IPS-20b (cell line): ENCODE measurements at regions not wholly inside any gene's neighbourhood (a gene's known extent, or its start where the extent isn't known, plus 50 kb on each side); places are given as distances from the start of the nearest gene placed in this dataset.

Source experiments
- H3K27ac ChIP-seq: one replicate; pipeline ENCODE4 v1.5.1; 2013; ENCODE audit warnings: low read length
- H3K27me3 ChIP-seq: 2 replicates; pipeline ENCODE4 v1.6.1; 2013; ENCODE audit warnings: mild to moderate bottlenecking, low read length, inconsistent platforms; ENCODE audit not compliant: insufficient read depth
- H3K36me3 ChIP-seq: 2 replicates; pipeline ENCODE4 v1.6.1; 2013; ENCODE audit warnings: low read depth, mild to moderate bottlenecking, inconsistent platforms, low read length, moderate library complexity; ENCODE audit not compliant: insufficient read depth
- H3K4me1 ChIP-seq: 2 replicates; pipeline ENCODE4 v1.6.1; 2013; ENCODE audit warnings: mild to moderate bottlenecking, control low read depth, inconsistent platforms, low read length, moderate library complexity; ENCODE audit not compliant: insufficient read depth
- H3K4me3 ChIP-seq: 2 replicates; pipeline ENCODE4 v1.5.1; 2013; ENCODE audit warnings: mild to moderate bottlenecking, low read length, inconsistent platforms
- H3K9ac ChIP-seq: 2 replicates; pipeline ENCODE4 v1.6.1; 2013; ENCODE audit warnings: low read depth, mild to moderate bottlenecking, inconsistent platforms, low read length, moderate library complexity
- H3K9me3 ChIP-seq: 2 replicates; pipeline ENCODE4 v1.6.1; 2013; ENCODE audit warnings: mild to moderate bottlenecking, low read depth, low read length, inconsistent platforms; ENCODE audit not compliant: insufficient read depth

DNA sequence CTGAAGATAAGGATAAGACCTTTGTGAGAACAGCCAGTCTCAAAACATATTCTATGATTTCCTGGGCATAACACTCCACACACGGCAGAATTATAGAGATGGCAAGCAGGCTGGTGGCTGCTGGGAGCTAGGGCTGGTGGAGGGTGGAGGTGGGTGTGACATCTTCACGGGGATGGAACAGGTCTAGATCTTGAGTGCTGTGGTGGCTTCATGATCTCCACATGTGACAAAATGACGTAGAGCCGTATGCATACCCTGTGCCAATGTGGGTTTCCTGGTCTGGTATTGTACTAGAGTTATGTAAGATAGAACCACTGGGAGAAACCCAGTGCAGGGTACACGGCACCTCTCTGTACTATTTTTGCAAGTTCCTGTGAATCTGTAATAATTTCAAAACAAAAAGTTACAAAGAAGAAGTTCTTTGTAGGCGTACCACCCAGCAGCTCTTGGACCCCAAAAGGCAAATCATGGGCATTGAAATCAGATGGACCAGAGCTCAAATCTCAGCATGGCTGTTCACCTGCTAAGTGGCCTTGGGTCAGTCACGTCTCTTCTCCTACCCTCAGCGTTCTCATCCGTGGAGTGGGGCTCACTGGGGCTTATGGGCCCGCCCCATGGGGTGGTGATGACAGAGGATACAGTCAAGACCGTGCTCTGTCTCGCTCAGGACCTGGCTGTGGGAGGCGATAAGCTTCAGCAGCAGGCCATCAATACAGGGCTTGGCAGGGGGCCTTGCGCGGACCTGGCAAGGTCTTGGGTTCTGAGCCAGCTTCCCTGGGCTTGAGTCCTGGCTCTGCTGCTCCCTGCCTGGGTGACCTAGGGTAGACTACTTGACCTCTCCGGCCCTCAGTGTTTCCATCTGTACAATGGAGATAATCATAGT lies 74.7 kb upstream of the UNC5A start:
- Histone ChIP-seq H3K4me3 (no peak overlapping the region), H3K36me3 (no peaks in the 10 kb centered on the region), H3K9ac (no peak overlapping the region), H3K9me3 (no peaks in the 10 kb centered on the region), H3K27ac (no peak overlapping the region), H3K27me3 (peaks cover 27% of the 10 kb centered on the region; the same call in 1 of the 2 replicates), H3K4me1 (peaks cover 11% of the 10 kb centered on the region)

DNA sequence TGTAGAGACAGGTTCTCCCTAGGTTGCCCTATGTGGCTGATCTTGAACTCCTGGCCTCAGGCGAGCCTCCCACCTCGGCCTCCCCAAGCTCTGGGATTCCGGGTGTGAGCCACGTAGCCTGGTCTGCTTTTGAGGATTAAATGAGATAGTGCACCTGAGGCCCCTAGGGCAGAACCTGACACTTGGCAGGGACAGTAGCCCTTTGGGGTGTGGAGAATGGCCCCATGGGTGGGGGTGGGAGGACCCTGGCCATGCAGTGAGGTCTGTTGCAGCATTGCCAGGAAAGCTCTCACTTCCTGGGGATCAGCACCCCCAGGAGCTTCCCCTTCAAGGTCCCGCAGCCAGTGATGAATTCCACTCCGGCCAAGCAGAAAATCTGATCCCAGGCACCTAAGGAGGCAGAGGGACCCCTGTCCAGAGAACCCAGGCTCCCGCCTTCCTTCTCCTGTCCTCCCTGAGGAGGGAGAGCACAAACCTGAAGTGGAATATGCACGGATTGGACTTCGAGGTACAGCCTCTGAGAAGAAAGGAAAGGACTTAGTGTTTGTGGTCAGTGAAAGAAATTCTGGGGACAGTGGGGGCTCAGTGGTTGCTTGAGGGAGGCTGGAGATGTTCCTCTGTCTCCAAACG lies 73.9 kb upstream of the UNC5A start:
- H3K27ac ChIP-seq = no peak overlapping the region
- H3K9ac ChIP-seq = no peak overlapping the region
- no peaks in the 10 kb centered on the region for H3K9me3 ChIP-seq
- no peak overlapping the region for H3K4me3 ChIP-seq
- peaks cover 35% of the 10 kb centered on the region; the same call in 1 of the 2 replicates for H3K27me3 ChIP-seq
- H3K36me3 ChIP-seq = no peaks in the 10 kb centered on the region
- peaks cover 11% of the 10 kb centered on the region for H3K4me1 ChIP-seq

DNA sequence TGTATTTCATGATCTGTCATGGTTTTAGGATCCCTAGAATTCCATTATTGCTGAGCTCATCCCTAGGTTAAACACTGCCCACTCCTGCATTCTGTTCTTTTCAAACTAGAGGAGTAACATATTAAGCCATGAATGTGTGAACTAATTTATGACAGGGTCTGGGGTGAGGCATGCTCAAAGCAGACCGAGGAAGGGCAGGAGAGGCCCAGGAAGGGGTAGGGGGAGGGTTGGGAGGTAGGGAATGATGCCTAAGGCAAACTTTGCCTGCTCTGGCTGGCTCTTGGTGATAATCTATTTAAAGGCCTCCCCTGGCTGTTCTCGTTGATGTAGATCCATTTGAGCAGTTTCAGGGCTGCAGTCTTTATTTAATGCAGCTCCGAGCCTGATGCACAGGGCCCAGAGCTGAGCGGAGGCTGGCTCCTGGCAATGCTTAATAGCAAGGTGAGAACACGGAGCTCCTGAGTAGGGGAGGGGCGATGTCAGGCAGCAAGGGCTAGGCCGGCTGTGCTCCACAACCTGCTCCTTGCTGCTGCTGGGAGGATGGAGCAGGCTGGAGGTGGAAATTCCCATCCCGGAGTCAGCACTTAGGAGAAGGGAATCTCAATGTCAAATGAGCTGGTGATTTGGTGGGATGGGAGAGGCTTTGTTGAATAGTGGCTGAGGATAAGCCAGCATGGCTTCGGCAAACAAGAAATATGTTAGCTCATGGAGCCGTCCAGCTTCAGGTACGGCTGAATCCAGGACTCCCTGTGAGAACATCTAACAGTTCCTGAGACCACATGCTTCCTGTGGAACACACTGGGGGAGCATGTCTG lies 73.2 kb upstream of the UNC5A start:
- Histone ChIP-seq H3K9ac (no peak overlapping the region), H3K27me3 (peaks cover 41% of the 10 kb centered on the region), H3K4me3 (no peak overlapping the region), H3K36me3 (no peaks in the 10 kb centered on the region), H3K9me3 (no peaks in the 10 kb centered on the region), H3K27ac (no peak overlapping the region), H3K4me1 (peaks cover 11% of the 10 kb centered on the region)

DNA sequence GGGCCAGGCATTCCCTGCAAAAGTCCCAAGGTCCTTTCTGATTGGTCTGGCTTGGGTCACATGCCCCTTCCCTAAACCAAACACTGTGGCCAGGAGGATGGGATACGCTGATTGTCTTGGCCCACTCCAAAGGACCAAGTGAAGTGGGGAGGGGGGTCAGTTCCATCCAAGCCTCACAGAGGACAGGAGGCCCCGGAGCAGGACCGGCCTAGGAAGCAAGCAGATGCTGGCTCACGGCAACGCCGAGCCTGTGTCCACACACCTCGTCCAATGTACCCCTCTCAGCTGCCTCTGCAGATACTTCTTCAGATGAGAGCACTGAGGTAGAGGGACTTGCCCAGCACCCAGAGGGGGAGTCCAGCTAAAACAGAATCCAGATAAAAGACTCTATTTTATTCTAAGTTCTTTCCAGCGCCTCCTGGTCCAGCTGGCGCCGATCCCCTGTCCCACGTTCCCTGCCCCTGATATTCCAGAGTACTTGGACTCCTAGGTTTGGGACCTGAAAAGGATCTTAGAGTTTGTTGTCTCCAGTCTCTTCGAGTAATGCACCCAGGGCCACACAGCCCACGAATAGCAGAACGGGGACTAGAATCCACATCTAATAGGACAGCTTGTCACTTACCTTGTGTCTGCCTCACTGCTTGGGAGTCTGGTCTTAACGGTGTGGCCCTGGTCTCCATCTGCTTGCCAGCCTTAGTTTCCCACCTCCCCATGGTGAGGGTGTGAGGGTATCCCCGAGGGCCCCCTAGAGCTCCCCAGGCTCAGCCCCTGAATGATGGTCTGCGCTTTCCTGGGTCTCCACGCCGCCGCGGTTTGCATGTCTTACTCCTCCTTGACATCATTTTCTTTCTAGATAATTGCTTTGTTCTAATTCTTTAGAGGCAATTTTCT lies 72.4 kb upstream of the UNC5A start:
- Histone ChIP-seq H3K36me3 (no peaks in the 10 kb centered on the region), H3K27me3 (peaks cover 50% of the 10 kb centered on the region), H3K27ac (no peak overlapping the region), H3K4me1 (peaks cover 11% of the 10 kb centered on the region), H3K9ac (no peak overlapping the region), H3K4me3 (no peak overlapping the region), H3K9me3 (no peaks in the 10 kb centered on the region)

DNA sequence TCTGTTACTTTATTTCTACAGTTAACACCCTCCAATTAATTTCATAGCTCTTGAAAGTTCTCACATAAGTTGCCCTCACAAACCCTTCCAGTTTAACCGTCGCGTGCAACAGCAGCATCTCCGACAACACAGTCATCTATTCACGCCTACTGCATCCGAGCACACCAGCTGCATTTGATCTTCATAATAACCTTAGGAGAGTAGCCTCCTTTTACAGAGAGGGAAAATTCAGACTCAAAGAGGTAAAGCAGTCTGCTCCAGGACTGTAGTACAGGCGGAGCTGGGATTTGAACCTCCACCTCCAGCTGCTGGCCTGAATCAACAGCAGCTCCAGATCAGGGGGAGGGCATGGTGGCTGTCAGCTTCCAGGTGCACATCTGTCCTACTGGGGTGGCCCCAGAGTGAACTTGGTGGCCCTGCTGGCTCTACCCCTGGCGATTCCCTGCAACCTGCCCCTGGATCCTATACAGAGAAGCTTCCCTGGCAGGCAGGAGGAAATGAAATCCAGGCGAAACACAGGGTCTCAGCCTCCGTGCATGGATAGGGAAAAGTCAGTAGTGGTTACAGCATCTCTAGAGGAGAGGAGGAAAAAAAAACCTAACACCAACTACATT lies 71.6 kb upstream of the UNC5A start:
- Histone ChIP-seq H3K4me1 (peaks cover 13% of the 10 kb centered on the region), H3K27ac (no peak overlapping the region), H3K9me3 (no peaks in the 10 kb centered on the region), H3K4me3 (no peak overlapping the region), H3K36me3 (no peaks in the 10 kb centered on the region), H3K27me3 (peaks cover 57% of the 10 kb centered on the region), H3K9ac (peak overlapping the region; percentile 40; the same call in 1 of the 2 replicates)

DNA sequence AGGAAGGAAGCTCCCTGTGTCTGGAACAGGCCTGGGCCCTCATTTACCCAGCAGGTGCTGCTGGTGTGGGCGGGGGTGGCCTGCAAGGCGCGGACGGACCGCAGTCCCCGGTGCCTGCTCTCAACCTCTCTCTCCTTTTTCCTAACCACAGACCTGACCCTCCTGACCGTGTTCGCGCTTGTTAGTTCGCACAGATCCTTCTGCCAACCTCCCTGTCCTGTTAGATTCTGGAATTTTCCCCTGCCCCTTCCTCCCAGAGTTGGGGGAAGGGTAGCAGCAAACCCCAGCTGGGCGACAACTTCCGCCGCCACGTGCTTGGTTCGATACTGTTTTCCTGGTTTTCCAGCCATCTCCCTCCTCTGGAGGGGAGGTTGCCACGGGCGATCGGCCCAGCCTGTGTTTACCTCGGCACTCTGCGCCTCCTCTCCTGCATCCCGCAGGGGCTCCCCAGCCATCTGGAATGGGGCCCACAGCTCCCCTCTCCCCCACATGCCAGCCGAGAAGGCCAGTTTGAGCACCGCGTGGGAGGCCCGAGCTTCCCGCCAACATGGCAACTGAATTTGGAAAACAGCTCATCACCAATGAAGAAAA lies 70.8 kb upstream of the UNC5A start:
- peaks cover 21% of the 10 kb centered on the region for H3K4me1 ChIP-seq
- no peak overlapping the region for H3K27ac ChIP-seq
- H3K9me3 ChIP-seq = no peaks in the 10 kb centered on the region
- no peaks in the 10 kb centered on the region for H3K36me3 ChIP-seq
- peaks cover 65% of the 10 kb centered on the region for H3K27me3 ChIP-seq
- peak overlapping the region; percentile 40; the same call in 1 of the 2 replicates for H3K9ac ChIP-seq
- H3K4me3 ChIP-seq = no peak overlapping the region

DNA sequence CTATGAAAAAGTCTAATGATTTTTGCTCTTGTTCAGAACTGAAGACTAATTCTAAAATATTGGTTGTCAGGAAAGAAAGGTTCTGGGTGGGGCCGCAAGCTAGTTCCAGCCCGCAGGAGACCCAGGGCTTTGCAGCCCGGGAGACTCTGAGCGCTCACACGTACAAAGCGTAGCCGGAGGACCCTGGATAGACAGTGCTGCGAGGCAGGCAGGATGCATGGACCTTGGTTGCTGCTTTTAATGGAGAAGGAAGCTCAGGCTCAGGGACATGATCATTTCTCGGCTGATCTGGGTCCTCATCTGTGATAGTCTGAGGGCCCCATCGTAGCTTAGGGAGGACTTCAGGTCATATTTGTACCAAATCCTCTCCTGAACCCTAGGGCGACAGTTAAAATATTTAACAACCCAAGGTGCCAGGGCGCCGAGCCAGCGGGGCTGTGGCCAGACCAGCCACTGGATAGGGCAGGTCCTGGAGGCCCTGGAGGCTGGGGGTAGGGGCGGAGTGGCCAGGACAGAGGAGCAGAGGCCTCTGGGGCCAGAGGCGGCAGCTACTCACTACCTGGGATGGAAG lies 70.1 kb upstream of the UNC5A start:
- peaks cover 72% of the 10 kb centered on the region for H3K27me3 ChIP-seq

DNA sequence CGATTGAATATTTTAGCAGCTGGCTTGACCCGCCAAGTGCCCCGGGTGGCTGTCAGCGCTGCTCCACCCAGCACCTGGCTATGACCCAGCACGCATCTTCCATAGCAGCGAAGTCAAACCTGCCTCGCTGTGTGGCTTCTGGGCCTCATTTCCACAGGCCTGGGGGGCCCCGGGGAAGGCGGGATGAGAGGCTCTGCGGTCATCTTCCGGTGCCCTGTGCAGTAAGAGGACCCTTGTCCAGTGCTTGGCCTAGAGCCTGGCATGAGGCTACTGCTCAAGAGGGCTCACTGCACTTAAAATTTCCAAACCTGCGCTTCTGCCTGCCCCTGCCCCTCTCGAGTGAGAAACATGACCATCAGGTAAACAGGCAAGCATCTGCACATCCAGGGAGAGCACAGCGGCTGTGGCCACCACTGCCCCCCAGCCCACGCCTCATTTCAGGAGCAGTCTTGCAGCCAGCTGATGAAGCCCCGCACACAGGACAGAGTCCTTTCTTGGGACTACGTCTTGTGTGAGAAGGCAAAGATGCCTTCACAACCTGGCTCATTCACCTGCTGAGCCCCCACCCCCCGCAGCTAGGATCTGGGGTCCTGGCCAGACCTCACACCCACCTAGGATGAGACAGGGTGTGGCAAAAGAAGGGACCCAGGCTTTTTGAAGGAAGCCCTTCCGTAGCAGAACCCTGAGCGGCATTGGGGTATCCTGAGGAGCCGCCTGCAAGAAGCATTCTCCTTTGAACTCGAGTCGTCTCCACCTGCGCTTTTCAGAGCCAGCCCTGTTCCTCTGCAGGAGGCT lies 69.5 kb upstream of the UNC5A start:
- H3K4me3 ChIP-seq = no peak overlapping the region
- peaks cover 29% of the 10 kb centered on the region for H3K4me1 ChIP-seq
- H3K27ac ChIP-seq = no peak overlapping the region
- no peaks in the 10 kb centered on the region for H3K36me3 ChIP-seq
- H3K27me3 ChIP-seq = peaks cover 75% of the 10 kb centered on the region
- H3K9me3 ChIP-seq = no peaks in the 10 kb centered on the region
- no peak overlapping the region for H3K9ac ChIP-seq

More for the DNA sequence above, 70.1 kb upstream of the UNC5A start:
- no peak overlapping the region; the same call in 1 of the 2 replicates for H3K9ac ChIP-seq
- H3K4me3 ChIP-seq = no peak overlapping the region
- H3K27ac ChIP-seq = no peak overlapping the region
- no peaks in the 10 kb centered on the region for H3K36me3 ChIP-seq
- no peaks in the 10 kb centered on the region for H3K9me3 ChIP-seq
- peaks cover 26% of the 10 kb centered on the region for H3K4me1 ChIP-seq

DNA sequence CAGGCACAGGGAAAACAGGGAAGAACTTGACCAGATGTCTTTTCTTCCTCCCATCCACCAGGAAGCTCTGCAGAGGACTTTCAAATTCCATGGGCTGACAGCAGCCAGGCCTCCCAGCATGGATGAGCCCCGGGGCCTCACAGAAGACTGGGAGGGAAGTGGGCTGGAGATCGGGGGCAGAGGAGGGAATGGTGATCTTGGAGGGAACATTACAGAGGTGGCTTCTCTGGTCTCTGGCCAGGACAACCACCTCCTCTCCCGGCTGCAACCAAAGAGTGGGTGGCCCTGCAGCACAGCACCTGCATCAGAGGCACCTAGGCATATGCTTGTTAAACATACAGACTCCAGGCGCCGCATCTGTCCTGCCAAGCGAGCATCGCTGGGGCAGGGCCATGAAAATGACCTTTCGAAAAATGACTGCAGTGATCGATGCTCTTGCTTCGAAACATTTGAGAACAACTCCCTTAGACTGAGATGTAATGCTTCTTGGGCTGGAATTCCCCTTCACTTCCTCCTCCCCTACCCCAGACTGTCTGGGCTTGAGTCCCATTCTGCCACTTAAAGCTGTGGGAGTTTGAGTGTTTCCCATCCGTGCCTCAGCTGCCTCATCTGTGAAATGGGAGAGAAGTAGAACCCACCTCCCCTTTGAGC lies 68.7 kb upstream of the UNC5A start:
- H3K36me3 ChIP-seq = no peaks in the 10 kb centered on the region
- peaks cover 77% of the 10 kb centered on the region for H3K27me3 ChIP-seq
- H3K27ac ChIP-seq = no peak overlapping the region
- H3K4me1 ChIP-seq = peaks cover 31% of the 10 kb centered on the region
- no peak overlapping the region for H3K4me3 ChIP-seq
- no peaks in the 10 kb centered on the region for H3K9me3 ChIP-seq
- no peak overlapping the region for H3K9ac ChIP-seq
